Liver (tissue), 7 donors: ENCODE measurements at regions not wholly inside any gene's neighbourhood (a gene's known extent, or its start where the extent isn't known, plus 50 kb on each side); places are given as distances from the start of the nearest gene placed in this dataset.

Experiments used
- DNase-seq: peaks from one replicate; pipeline ENCODE4 v3.0.0-alpha.2; 2017; ENCODE audit warnings: low spot score
- H3K27ac ChIP-seq, 2 donors: one replicate each; pipeline ENCODE4 v1.7.0; 2013; ENCODE audit warnings: inconsistent platforms in 2 of 2, low read length in 2 of 2, control low read depth in 1 of 2, low read depth in 1 of 2, mild to moderate bottlenecking in 1 of 2
- H3K27me3 ChIP-seq, 4 donors: one replicate each; pipeline versions ENCODE4 v1.6.1 to v1.7.0; 2013; ENCODE audit warnings: low read length in 3 of 4, inconsistent platforms in 1 of 4, mild to moderate bottlenecking in 1 of 4, moderate library complexity in 1 of 4; ENCODE audit not compliant: control insufficient read depth in 4 of 4, insufficient read depth in 4 of 4
- H3K36me3 ChIP-seq, 4 donors: one replicate each; pipeline versions ENCODE4 v1.6.1 to v1.7.0; 2013; ENCODE audit warnings: low read length in 3 of 4, mild to moderate bottlenecking in 3 of 4, low read depth in 1 of 4, moderate library complexity in 1 of 4; ENCODE audit not compliant: control insufficient read depth in 4 of 4, insufficient read depth in 3 of 4
- H3K4me1 ChIP-seq, 4 donors: one replicate each; pipeline versions ENCODE4 v1.6.1 to v1.7.0; 2013; ENCODE audit warnings: low read length in 3 of 4, mild to moderate bottlenecking in 3 of 4, moderate library complexity in 1 of 4; ENCODE audit not compliant: control insufficient read depth in 4 of 4, insufficient read depth in 4 of 4
- H3K4me3 ChIP-seq, 3 donors: one replicate each; pipeline versions ENCODE4 v1.6.1 to v1.7.0; 2013; ENCODE audit warnings: low read length in 3 of 3, control low read depth in 1 of 3, low read depth in 1 of 3, mild to moderate bottlenecking in 1 of 3
- H3K9ac ChIP-seq, 2 donors: one replicate each; pipeline ENCODE4 v1.7.0; 2013; ENCODE audit warnings: low read length in 2 of 2, mild to moderate bottlenecking in 2 of 2, moderate library complexity in 2 of 2, control low read depth in 1 of 2, low read depth in 1 of 2
- H3K9me3 ChIP-seq, 4 donors: one replicate each; pipeline versions ENCODE4 v1.6.1 to v1.7.0; 2013; ENCODE audit warnings: low read length in 3 of 4; ENCODE audit not compliant: control insufficient read depth in 4 of 4
- EGR1 ChIP-seq, 2 donors: IDR thresholded peaks; 2 replicates each; pipeline ENCODE4 v1.6.1; 2016 to 2018; ENCODE audit warnings: antibody characterized with exemption in 2 of 2, low read depth in 2 of 2
- FOXA1 ChIP-seq: IDR thresholded peaks from 2 replicates; pipeline ENCODE4 v1.6.1; 2016; ENCODE audit warnings: antibody characterized with exemption
- FOXA2 ChIP-seq: IDR thresholded peaks from 2 replicates; pipeline ENCODE4 v1.6.1; 2016; ENCODE audit warnings: antibody characterized with exemption
- GABPA ChIP-seq, 2 donors: IDR thresholded peaks in 1 of 2; conservative IDR thresholded peaks in 1 of 2; 2 replicates each; pipeline ENCODE4 v1.6.1; 2016; ENCODE audit warnings: antibody characterized with exemption in 2 of 2, mild to moderate bottlenecking in 1 of 2, moderate library complexity in 1 of 2
- HNF4G ChIP-seq: IDR thresholded peaks from 2 replicates; pipeline ENCODE4 v1.6.1; 2016; ENCODE audit warnings: antibody characterized with exemption
- JUND ChIP-seq, 2 donors: IDR thresholded peaks; 2 replicates each; pipeline ENCODE4 v1.6.1; 2016; ENCODE audit warnings: antibody characterized with exemption in 2 of 2
- NR2F2 ChIP-seq: IDR thresholded peaks from 2 replicates; pipeline ENCODE4 v1.6.1; 2016; ENCODE audit warnings: antibody characterized with exemption
- RAD21 ChIP-seq, 2 donors: IDR thresholded peaks; 2 replicates each; pipeline ENCODE4 v1.6.1; 2016; ENCODE audit warnings: antibody characterized with exemption in 2 of 2, mild to moderate bottlenecking in 2 of 2
- REST ChIP-seq: IDR thresholded peaks from 2 replicates; pipeline ENCODE4 v1.6.1; 2016; ENCODE audit warnings: antibody characterized with exemption, mild to moderate bottlenecking
- TAF1 ChIP-seq: conservative IDR thresholded peaks from 2 replicates; pipeline ENCODE4 v1.6.1; 2016; ENCODE audit warnings: antibody characterized with exemption, mild to moderate bottlenecking
- YY1 ChIP-seq: IDR thresholded peaks from 2 replicates; pipeline ENCODE4 v1.6.1; 2016; ENCODE audit warnings: antibody characterized with exemption, mild to moderate bottlenecking
- ZBTB33 ChIP-seq: IDR thresholded peaks from 2 replicates; pipeline ENCODE4 v1.6.1; 2016; ENCODE audit warnings: antibody characterized with exemption
- WGBS: extraction: QIAGEN DNeasy Blood & Tissue Kit; methylation state at CpG from one replicate; pipeline ENCODE4 v1.1.7; 2013; 5-methylcytosine and 5-hydroxymethylcytosine counted together
- donor health status: healthy.
- donor health status: healthy.
- donor health status: healthy.
- donor health status: healthy.

- H3K9me3 ChIP-seq = no peaks in the 10 kb centered on the region
- DNase-seq = no peak
- H3K9ac ChIP-seq = no peak overlapping the region
- no peak for TF ChIP-seq FOXA1
- peak; percentile 36 to 37 for TF ChIP-seq RAD21 (IDR thresholded peaks at IDR 0.05)
- no peak overlapping the region for H3K4me3 ChIP-seq
- H3K36me3 ChIP-seq = no peaks in the 10 kb centered on the region
- no peaks in the 10 kb centered on the region for H3K4me1 ChIP-seq
- H3K27ac ChIP-seq = no peak overlapping the region
- 17% methylated on average over 17 of the region's 17 CpGs for WGBS
- H3K27me3 ChIP-seq = peaks cover 0 to 5% (median 2%) of the 10 kb centered on the region in 4 donors
Measured at GRCh38 chr4:108512615-108513505, 107.5 kb upstream of the RPL34 start.

- Histone ChIP-seq H3K4me1 (no peaks in the 10 kb centered on the region), H3K36me3 (no peaks in the 10 kb centered on the region), H3K27ac (no peak overlapping the region), H3K4me3 (no peak overlapping the region), H3K9ac (no peak overlapping the region), H3K27me3 (peaks cover 0 to 5% (median 2%) of the 10 kb centered on the region in 4 donors), H3K9me3 (no peaks in the 10 kb centered on the region)
- TF ChIP-seq ZBTB33 = no peak
- no peak for TF ChIP-seq HNF4G
- TF ChIP-seq JUND (IDR thresholded peaks at IDR 0.05) = no peak
- 39% methylated on average over 2 of the region's 2 CpGs for WGBS
- no peak for DNase-seq
Measured at GRCh38 chr4:108511618-108512017, 108.8 kb upstream of the RPL34 start.

- no peak overlapping the region for H3K9ac ChIP-seq
- H3K9me3 ChIP-seq = peaks cover 0 to 2% (median under 1%) of the 10 kb centered on the region in 4 donors
- DNase-seq = no peak
- H3K36me3 ChIP-seq = no peaks in the 10 kb centered on the region
- TF ChIP-seq HNF4G (no peak), ZBTB33 (no peak), EGR1 (IDR thresholded peaks at IDR 0.05; ENCODE audit: low read depth in 2 of 2) (no peak), GABPA (IDR thresholded peaks at IDR 0.05 in 1 of 2, conservative IDR thresholded peaks at IDR 0.05 in 1 of 2) (no peak), FOXA2 (no peak), TAF1 (no peak), RAD21 (IDR thresholded peaks at IDR 0.05) (no peak), YY1 (no peak), REST (no peak), NR2F2 (no peak)
- no peaks in the 10 kb centered on the region for H3K4me1 ChIP-seq
- H3K27ac ChIP-seq = no peak overlapping the region
- no peak overlapping the region for H3K4me3 ChIP-seq
- WGBS = 54% methylated on average over 2 of the region's 2 CpGs
- peaks cover 0 to 3% (median 0%) of the 10 kb centered on the region in 4 donors for H3K27me3 ChIP-seq
Measured at GRCh38 chr4:108502356-108502755, 118.0 kb upstream of the RPL34 start.
